Stimulated activated naive CD4-positive, alpha-beta T cell treated with Interleukin-2 at 50 U/mL for 16 hours (primary cell): ENCODE measurements at regions not wholly inside any gene's neighbourhood (a gene's known extent, or its start where the extent isn't known, plus 50 kb on each side); places are given as distances from the start of the nearest gene placed in this dataset.
"Not testable (repeated sequence)": the region's sequence is repeated elsewhere in the genome, so short reads cannot be mapped to it uniquely, and the experiment has no call there.

Experiments used
- DNase-seq: peaks from one replicate; lab custom pipeline; 2025; lab: John Stamatoyannopoulos, UW

- no peak for DNase-seq
These were observed 112.9 kb downstream of the METRNL start for GRCh38 chr17:83192161-83192788.

DNA sequence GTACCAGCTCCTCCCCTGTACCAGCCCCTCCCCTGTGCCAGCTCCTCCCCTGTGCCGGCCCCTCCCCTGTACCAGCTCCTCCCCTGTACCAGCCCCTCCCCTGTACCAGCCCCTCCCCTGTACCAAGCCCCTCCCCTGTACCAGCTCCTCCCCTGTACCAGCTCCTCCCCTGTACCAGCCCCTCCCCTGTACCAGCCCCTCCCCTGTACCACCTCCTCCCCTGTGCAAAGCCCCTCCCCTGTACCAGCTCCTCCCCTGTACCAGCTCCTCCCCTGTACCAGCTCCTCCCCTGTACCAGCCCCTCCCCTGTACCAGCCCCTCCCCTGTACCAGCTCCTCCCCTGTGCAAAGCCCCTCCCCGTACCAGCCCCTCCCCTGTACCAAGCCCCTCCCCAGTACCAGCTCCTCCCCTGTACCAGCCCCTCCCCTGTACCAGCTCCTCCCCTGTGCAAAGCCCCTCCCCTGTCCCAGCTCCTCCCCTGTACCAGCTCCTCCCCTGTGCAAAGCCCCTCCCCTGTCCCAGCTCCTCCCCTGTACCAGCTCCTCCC, 113.5 kb downstream of the METRNL start:
- DNase-seq = not testable (repeated sequence)

DNA sequence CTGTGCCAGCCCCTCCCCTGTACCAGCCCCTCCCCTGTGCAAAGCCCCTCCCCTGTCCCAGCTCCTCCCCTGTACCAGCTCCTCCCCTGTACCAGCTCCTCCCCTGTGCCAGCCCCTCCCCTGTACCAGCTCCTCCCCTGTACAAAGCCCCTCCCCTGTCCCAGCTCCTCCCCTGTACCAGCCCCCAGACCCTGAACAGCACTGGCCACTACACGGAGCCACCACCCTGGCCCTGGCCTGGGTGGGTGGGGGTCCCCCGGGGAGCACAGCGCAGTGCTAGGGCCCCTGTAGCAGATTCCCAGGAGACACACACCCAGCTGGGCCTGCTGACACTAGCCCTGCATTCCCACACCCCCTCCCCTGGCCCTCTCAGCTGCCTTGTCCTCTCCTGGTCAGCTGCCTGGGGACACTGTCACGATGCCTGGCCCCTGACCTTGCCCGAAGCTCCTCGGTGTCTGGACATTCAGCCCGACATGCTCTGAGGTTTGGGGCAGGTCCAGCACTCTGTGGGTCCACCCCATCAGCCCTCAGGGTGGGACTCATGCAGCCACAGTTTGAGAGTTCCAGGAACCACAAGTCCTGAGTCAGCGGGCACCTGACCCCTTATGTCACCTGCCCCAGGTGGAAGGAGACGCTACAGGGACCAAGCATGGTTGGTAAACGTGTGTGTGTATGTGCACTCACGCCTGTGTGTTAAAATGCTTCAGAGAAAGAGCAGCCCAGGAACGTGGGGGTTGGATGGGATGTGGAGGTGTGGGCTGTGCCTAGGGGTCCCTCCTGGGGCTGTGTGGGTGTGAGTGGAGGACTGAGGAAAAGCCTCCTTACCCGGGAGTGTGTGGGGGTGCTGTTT, 114.2 kb downstream of the METRNL start:
- DNase-seq = no peak

DNA sequence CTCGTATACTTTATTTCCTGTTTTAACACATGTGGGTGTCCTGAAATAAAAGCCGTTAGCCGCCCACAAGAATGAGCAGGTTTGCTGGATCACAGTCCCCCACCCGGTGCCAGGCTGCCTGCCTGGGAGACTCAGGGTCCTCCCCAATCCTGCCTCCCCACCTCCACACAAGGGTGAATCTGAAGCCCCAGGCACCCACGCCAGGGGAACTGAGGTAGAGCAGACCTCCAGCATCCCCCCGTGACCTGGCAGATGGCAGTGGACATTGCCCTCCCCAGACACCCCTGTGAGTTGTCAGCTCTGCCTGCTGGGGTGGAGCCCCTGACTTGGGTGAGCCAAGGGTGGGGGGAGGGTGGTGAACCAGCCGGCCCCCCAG, 114.8 kb downstream of the METRNL start:
- no peak for DNase-seq

GRCh38 chr17:83194761-83195329, 115.4 kb downstream of the METRNL start:
- no peak for DNase-seq

DNA sequence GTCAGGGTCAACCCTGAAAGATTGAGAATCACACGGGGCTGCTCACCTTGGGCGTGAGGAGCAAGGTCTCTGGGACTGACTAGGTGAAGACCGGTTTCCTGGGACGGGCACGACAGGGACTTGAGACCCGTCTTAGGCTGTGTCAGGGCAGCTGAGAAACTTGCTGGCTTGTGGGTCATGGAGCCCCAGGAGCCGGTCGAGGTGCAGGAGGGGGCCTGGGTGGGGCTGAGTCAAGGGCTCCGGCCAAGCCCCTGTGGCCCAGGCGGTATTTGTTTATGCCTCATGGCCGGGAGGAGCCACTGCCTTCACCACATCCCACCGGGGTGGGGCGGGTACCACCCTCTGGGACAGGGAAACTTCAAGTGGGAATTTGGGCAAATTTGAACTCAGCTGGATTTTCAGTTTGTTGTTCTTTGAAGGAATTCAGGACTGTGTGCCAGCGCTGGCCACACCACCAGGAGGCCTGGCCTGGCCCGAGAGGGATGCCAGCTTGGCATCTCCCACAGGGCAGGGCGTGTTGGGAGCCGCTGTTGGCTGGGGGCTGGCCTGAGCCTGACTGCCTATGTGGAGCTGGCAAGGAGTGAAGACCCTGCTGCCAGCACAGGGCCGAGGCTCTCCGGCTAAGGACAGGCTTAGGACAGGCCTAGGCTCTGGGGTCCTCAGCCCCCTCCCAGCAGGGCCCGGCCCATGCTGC, 116.1 kb downstream of the METRNL start:
- DNase-seq = no peak

GRCh38 chr17:83196024-83196365, 116.6 kb downstream of the METRNL start:
- no peak for DNase-seq

DNA sequence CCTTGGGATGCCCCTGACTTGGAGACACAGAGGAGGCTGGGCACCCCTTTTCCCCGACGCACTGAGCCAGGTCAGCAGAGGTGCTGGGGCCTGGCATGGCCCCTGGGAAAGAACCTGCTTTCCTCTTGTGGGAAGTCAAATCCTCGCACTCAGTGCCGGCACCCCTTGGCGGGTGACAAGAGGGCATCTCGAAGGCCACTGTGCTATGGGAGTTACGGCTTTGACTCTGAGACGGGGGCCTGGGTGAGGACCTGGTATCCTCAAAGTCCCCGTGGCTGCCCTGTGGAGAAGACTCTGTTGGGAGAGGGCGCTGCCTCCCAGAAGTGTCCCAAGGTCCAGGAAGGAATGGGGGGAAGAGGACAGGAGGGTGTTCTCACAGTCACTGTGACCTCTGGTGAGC, 117.0 kb downstream of the METRNL start:
- no peak for DNase-seq

- no peak for DNase-seq
These were observed 117.8 kb downstream of the METRNL start for GRCh38 chr17:83196973-83197880.

- DNase-seq = no peak
These were observed 119.2 kb downstream of the METRNL start for GRCh38 chr17:83198366-83199341.

- peak; percentile 53 for DNase-seq
These were observed 120.2 kb downstream of the METRNL start for GRCh38 chr17:83199500-83200201.

GRCh38 chr17:83200231-83200699, 120.9 kb downstream of the METRNL start:
- DNase-seq = peak; percentile 44

DNA sequence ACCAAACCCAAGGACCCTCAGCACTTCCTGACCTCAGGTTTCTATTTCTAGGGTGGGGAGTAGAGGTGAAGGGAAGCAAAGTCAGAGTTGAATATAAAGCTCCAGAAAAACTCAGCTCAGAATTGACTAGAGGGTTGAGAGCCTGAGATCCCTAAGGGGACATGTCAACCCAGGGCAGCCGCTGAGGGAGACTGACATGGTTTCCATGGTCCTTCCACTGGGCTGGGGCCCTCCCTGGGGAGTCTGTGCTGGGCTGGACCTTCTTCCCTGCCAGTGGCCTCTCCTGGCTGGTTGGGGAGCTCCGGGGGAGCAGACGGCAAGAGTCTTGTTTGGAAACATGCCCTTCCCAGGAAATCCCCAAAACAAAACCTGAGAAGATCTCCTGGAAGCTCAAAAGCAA, 121.3 kb downstream of the METRNL start:
- DNase-seq = no peak

DNA sequence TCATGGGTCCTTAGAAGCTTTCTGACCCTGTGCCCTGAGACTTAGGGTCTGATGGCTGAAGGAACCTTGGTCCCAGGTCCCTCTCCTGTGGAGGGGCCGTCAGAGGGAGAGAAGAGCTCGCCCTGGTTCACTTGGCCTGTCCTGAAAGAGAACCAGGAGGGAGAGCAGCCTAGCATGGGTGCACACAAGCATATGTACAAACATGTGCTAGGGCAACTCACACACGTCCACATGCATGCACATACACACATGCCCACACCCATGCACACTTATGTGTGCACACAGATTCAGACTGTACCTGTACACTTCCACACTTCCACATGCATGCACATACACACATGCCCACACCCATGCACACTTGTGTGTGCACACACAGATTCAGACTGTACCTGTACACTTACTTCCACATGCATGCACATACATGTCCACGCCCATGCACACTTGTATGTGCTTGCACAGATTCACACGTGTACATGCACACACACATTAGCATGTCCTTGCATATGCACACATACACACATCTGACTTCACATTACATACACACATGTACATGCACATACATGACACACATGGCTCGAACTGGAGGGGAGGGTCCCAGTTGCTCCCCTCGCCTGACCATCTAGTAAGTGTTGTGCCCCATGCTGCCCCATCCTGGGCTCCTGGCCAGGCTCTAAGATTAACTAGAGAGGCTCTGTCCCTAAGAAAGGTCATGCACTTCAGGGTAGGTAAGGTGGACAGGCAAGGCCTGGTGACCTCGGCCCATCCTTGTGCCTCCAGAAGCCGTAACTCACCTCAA, 122.0 kb downstream of the METRNL start:
- no peak for DNase-seq

DNA sequence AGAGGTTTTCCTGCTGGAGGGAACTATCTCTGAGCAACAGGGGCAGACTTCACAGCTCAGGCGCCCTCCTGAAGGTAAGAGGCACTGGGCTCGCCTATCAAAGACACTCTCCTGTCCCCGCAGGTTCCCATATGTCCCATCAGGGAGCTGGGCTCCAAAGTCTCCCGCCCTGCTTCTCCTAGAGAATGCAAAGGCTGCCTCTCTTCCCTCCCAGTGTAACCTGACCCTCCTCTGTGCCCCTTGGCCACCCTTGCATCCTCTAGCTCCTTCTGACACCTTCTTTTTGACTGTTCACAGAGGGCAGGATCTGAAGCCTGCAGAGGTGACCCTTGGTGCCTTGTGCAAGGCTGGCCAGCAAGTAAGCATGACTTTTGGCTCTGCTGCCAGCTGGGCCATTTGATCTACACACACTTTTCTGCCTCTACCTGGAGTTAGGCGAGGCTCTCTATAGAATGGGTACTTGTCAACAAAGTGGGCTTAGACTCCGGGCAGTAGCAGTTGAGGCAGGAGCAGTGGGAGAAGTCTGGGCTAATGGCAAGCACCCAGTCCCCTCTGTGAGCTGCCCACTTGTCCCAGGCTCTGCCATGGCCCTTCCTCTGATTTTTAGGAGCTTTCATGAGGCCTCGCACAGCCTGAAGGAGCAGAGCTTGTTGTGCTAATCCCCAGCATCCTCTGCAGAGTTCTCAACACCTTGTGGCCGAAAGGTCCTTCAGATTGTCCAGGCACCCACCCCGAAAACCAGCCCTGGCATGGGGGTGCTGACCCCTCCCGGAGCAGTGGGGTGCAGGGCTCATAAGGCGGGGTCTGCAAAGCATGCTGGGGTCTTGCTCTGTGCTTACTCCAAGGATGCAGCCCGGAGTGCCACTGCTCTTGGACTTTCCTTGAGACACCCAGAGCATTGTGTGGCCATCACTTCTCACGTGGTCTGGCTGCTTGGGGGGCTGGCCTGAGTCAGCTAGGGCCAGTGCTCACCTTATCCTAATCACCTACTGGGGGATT, 122.9 kb downstream of the METRNL start:
- no peak for DNase-seq

GRCh38 chr17:83203073-83203471, 123.7 kb downstream of the METRNL start:
- DNase-seq = no peak

DNA sequence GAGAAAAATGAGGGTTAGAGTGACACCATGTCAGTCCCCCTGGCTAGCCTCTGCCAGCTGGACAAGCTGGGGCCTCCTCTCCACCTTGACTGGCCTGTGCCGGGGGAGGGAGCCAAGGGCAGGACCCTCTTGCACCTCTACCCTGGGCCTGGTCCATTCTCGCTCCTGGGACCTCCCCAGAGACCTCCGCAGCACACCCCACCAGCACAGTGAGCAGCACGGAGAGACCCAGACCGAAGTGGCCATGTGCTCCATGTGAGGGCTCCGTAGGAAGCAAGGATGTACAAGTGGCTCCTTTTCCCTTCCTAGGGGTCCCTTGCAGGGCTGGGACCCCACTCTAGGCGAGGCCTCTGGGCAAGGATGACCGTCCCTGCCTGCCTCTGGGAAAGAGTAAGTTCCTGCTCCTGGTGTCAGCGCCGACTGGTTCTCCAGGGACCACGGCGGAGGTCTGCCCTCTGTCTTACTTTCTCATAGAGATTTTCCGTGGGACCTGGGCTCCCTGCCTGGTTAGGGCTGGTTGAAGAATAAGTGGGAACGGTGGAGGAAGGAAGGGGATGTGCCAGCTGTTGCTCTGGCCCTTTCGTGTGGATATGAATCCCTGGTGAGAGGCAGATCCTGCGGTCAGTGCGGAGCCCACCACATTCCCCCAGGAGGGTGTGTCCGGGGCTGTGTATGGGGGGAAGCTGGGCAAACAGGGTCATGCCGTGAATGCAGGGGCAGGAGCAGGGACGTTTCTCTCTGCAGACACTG, 124.2 kb downstream of the METRNL start:
- no peak for DNase-seq
